ENCODE measurements at regions not wholly inside any gene's neighbourhood (a gene's known extent, or its start where the extent isn't known, plus 50 kb on each side); places are given as distances from the start of the nearest gene placed in this dataset.

DNA sequence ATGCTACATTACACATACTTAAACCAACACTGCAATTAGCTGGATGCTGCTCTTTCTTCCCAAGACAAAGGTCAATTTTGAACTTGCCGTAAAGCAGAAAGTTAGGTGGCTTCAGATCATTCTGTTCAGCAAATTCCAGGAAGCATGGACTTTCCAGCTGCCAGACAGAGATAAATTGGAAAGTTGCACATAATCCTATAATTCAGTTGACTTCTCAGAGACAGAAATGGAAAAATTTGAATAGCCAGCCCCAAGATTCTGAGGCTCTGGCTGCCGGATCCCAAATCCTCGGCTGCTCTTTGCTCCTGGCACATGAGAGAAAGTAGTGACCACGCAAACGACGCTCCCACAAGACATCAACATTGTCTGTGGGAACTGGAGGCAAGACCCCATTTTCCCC, 105.0 kb upstream of the VIPR2 start:
- TF ChIP-seq SUZ12 (IDR thresholded peaks at IDR 0.05) (no peak), ARNT (IDR thresholded peaks at IDR 0.05) (no peak), CTBP1 (IDR thresholded peaks at IDR 0.05; ENCODE audit: borderline replicate concordance) (no peak)

Measured in HEK293T (cell line).